ENCODE measurements at regions not wholly inside any gene's neighbourhood (a gene's known extent, or its start where the extent isn't known, plus 50 kb on each side); places are given as distances from the start of the nearest gene placed in this dataset.

- no peak for TF ChIP-seq CTCF (IDR thresholded peaks at IDR 0.05)
- TF ChIP-seq EZH2 (IDR thresholded peaks at IDR 0.05; ENCODE audit: borderline replicate concordance, insufficient read depth, low read depth, low read length, poor library complexity, severe bottlenecking), result no peak
These were observed 65.6 kb upstream of the PLA2G4A start for GRCh38 chr1:186763107-186763506.

Data from B cell (primary cell).